H9 (cell line): ENCODE measurements at regions not wholly inside any gene's neighbourhood (a gene's known extent, or its start where the extent isn't known, plus 50 kb on each side); places are given as distances from the start of the nearest gene placed in this dataset.

Experiments used
- DNase-seq: peaks from one replicate; pipeline ENCODE4 v3.0.0-alpha.2; 2017
- H2AFZ ChIP-seq: one replicate; pipeline ENCODE4 v1.6.1; 2013; ENCODE audit warnings: mild to moderate bottlenecking, low read length, control low read depth, moderate library complexity
- H2AK5ac ChIP-seq: 2 replicates; pipeline ENCODE4 v1.6.1; 2013; ENCODE audit warnings: low read length, control low read depth, mixed read lengths; ENCODE audit not compliant: insufficient read length
- H2BK120ac ChIP-seq: one replicate; pipeline ENCODE4 v1.6.1; 2013; ENCODE audit warnings: low read depth, mild to moderate bottlenecking, low read length, control low read depth, inconsistent platforms; ENCODE audit not compliant: poor library complexity, severe bottlenecking
- H2BK12ac ChIP-seq: 2 replicates; pipeline ENCODE4 v1.6.1; 2013; ENCODE audit warnings: low read length, control low read depth, mixed read lengths, low read depth; ENCODE audit not compliant: insufficient read length
- H2BK15ac ChIP-seq: 2 replicates; pipeline ENCODE4 v1.6.1; 2013; ENCODE audit warnings: low read depth, low read length, control low read depth
- H2BK20ac ChIP-seq: one replicate; pipeline ENCODE4 v1.6.1; 2013; ENCODE audit warnings: low read depth, mild to moderate bottlenecking, low read length, control low read depth, inconsistent platforms; ENCODE audit not compliant: poor library complexity, severe bottlenecking
- H2BK5ac ChIP-seq: 2 replicates; pipeline ENCODE4 v1.6.1; 2013; ENCODE audit warnings: low read length, control low read depth, mixed read lengths; ENCODE audit not compliant: insufficient read length
- H3K14ac ChIP-seq: 2 replicates; pipeline ENCODE4 v1.6.1; 2013; ENCODE audit warnings: low read length, control low read depth; ENCODE audit not compliant: insufficient read depth
- H3K18ac ChIP-seq: 2 replicates; pipeline ENCODE4 v1.6.1; 2013; ENCODE audit warnings: low read depth, mild to moderate bottlenecking, mixed read lengths, low read length, control low read depth; ENCODE audit not compliant: insufficient read length
- H3K23ac ChIP-seq: 2 replicates; pipeline ENCODE4 v1.6.1; 2013; ENCODE audit warnings: low read length, control low read depth, mixed read lengths, low read depth; ENCODE audit not compliant: insufficient read length
- H3K23me2 ChIP-seq: 2 replicates; pipeline ENCODE4 v1.6.1; 2013; ENCODE audit warnings: low read depth, mild to moderate bottlenecking, mixed read lengths, low read length, control low read depth; ENCODE audit not compliant: insufficient read length, poor library complexity, severe bottlenecking
- H3K27ac ChIP-seq: 2 replicates; pipeline ENCODE4 v1.5.1; 2013; ENCODE audit warnings: low read length, control low read depth, mixed read lengths, low read depth; ENCODE audit not compliant: insufficient read length
- H3K27me3 ChIP-seq: 2 replicates; pipeline ENCODE4 v1.6.1; 2013; ENCODE audit warnings: low read length, control low read depth, inconsistent platforms; ENCODE audit not compliant: insufficient read depth
- H3K4ac ChIP-seq: 2 replicates; pipeline ENCODE4 v1.6.1; 2013; ENCODE audit warnings: low read depth, mild to moderate bottlenecking, control low read depth, inconsistent platforms, low read length, moderate library complexity
- H3K4me1 ChIP-seq: 2 replicates; pipeline ENCODE4 v1.6.1; 2013; ENCODE audit warnings: low read length, control low read depth, inconsistent platforms; ENCODE audit not compliant: insufficient read depth
- H3K4me2 ChIP-seq: 2 replicates; pipeline ENCODE4 v1.6.1; 2013; ENCODE audit warnings: low read length, control low read depth, mixed read lengths; ENCODE audit not compliant: insufficient read length, insufficient read depth
- H3K56ac ChIP-seq: 2 replicates; pipeline ENCODE4 v1.6.1; 2013; ENCODE audit warnings: low read depth, mild to moderate bottlenecking, mixed read lengths, low read length, control low read depth; ENCODE audit not compliant: insufficient read length
- H3K79me1 ChIP-seq: 2 replicates; pipeline ENCODE4 v1.6.1; 2013; ENCODE audit warnings: low read depth, mild to moderate bottlenecking, moderate library complexity, low read length, control low read depth, inconsistent platforms; ENCODE audit not compliant: insufficient read depth, poor library complexity, severe bottlenecking
- H3K79me2 ChIP-seq: 2 replicates; pipeline ENCODE4 v1.6.1; 2013; ENCODE audit warnings: low read length, control low read depth, inconsistent platforms; ENCODE audit not compliant: insufficient read depth
- H3K9ac ChIP-seq: 2 replicates; pipeline ENCODE4 v1.6.1; 2013; ENCODE audit warnings: low read length, control low read depth, mixed read lengths; ENCODE audit not compliant: insufficient read length; ENCODE audit errors: extremely low read depth
- H3K9me3 ChIP-seq: one replicate; pipeline ENCODE4 v1.6.1; 2013; ENCODE audit warnings: low read depth, low read length, inconsistent platforms; ENCODE audit not compliant: control insufficient read depth
- H3T11ph ChIP-seq: one replicate; pipeline ENCODE4 v1.6.1; 2013; ENCODE audit warnings: mild to moderate bottlenecking, low read length, control low read depth, inconsistent platforms
- H4K20me1 ChIP-seq: one replicate; pipeline ENCODE4 v1.6.1; 2013; ENCODE audit not compliant: control insufficient read depth, insufficient read length, insufficient read depth
- H4K5ac ChIP-seq: 2 replicates; pipeline ENCODE4 v1.6.1; 2013; ENCODE audit warnings: low read depth, mild to moderate bottlenecking, mixed read lengths, low read length, control low read depth; ENCODE audit not compliant: insufficient read length
- H4K8ac ChIP-seq: replicated peaks from 2 replicates; pipeline ENCODE4 v1.6.1; 2013; ENCODE audit warnings: low read length, control low read depth, mixed read lengths, low read depth; ENCODE audit not compliant: insufficient read length
- H4K91ac ChIP-seq: 2 replicates; pipeline ENCODE4 v1.6.1; 2013; ENCODE audit warnings: low read depth, mild to moderate bottlenecking, moderate library complexity, mixed read lengths, low read length, control low read depth; ENCODE audit not compliant: insufficient read length
- H3K27ac Mint-ChIP-seq, 3 experiments: 2 replicates in 2 of 3; 3 replicates in 1 of 3; pipeline ENCODE4 v1.8.0; 2020 to 2021; ENCODE audit warnings: mixed read lengths in 3 of 3, mild to moderate bottlenecking in 1 of 3, moderate library complexity in 1 of 3
- H3K27me3 Mint-ChIP-seq: 2 replicates; pipeline ENCODE4 v1.8.0; 2021; ENCODE audit warnings: low read depth, mild to moderate bottlenecking, moderate library complexity, mixed read lengths
- H3K36me3 Mint-ChIP-seq, 3 experiments: 2 replicates in 2 of 3; 3 replicates in 1 of 3; pipeline ENCODE4 v1.8.0; 2020 to 2021; ENCODE audit warnings: low read depth in 3 of 3, mixed read lengths in 3 of 3; ENCODE audit not compliant: insufficient read depth in 1 of 3
- H3K4me1 Mint-ChIP-seq, 2 experiments: 2 replicates each; pipeline ENCODE4 v1.8.0; 2020; ENCODE audit warnings: mixed read lengths in 2 of 2
- H3K4me3 Mint-ChIP-seq, 2 experiments: 2 replicates in 1 of 2; 3 replicates in 1 of 2; pipeline ENCODE4 v1.8.0; 2020 to 2021; ENCODE audit warnings: mild to moderate bottlenecking in 2 of 2, mixed read lengths in 2 of 2, moderate library complexity in 1 of 2
- H3K9me3 Mint-ChIP-seq, 2 experiments: 2 replicates in 1 of 2; 3 replicates in 1 of 2; pipeline ENCODE4 v1.8.0; 2020; ENCODE audit warnings: mild to moderate bottlenecking in 2 of 2, mixed read lengths in 2 of 2, moderate library complexity in 1 of 2
- CTCF ChIP-seq: fragments of 200-600 bp; sonication (generic); conservative IDR thresholded peaks from 3 replicates; pipeline ENCODE4 v1.8.0; 2021; ENCODE audit warnings: antibody characterized with exemption, mild to moderate bottlenecking
- WGBS: extraction: QIAGEN DNeasy Blood & Tissue Kit; methylation state at CpG from one replicate; pipeline ENCODE4 v1.1.7; 2013; ENCODE audit warnings: missing lambda C conversion rate, low lambda C conversion rate, mixed read lengths; ENCODE audit not compliant: insufficient read length; ENCODE audit errors: extremely low coverage; 5-methylcytosine and 5-hydroxymethylcytosine counted together

DNA sequence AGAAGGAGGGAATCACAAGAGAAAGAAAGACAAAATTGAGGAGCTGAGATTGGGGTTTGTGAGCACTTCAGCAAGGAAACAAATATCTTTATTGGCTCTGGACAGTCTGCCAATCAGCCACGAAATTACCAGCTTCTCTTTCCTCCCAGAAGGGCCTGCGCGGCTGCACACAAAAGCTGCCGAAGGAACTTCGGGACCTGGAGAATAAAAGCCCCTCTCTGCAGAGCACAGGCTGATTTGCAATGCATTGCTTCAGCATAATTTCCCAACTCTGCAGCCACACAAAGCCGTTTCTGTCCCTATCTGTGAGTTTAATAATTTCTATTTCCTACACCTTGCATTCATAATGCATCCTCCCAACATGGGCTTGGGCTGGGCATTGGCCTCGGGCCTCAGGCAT, 522.6 kb downstream of the BUD13 start:
- no peak overlapping the region for H2BK120ac ChIP-seq
- no peak for DNase-seq
- no peak overlapping the region for H4K91ac ChIP-seq
- H3K27ac Mint-ChIP-seq, result no peak overlapping the region
- H2AFZ ChIP-seq, result no peak overlapping the region
- no peak overlapping the region for H2AK5ac ChIP-seq
- H3T11ph ChIP-seq, result no peak overlapping the region
- no peak overlapping the region for H3K4me3 Mint-ChIP-seq
- no peak overlapping the region for H2BK12ac ChIP-seq
- no peak overlapping the region for H2BK5ac ChIP-seq
- H4K8ac ChIP-seq, result no peak overlapping the region
- peaks cover 3 to 4% of the 10 kb centered on the region in 2 experiments; a peak in 4 of 5 replicates for H3K9me3 Mint-ChIP-seq
- H3K4me2 ChIP-seq, result no peak overlapping the region
- no peak overlapping the region for H2BK20ac ChIP-seq
- H3K23me2 ChIP-seq, result no peaks in the 10 kb centered on the region
- H3K4me1 ChIP-seq, result no peaks in the 10 kb centered on the region
- no peak overlapping the region for H3K56ac ChIP-seq
- H4K20me1 ChIP-seq, result no peaks in the 10 kb centered on the region
- H3K18ac ChIP-seq, result no peak overlapping the region
- H3K79me2 ChIP-seq, result no peaks in the 10 kb centered on the region
- WGBS, result no CpG with 5 or more reads among the region's 7 CpGs
- H3K36me3 Mint-ChIP-seq, result peaks cover 0 to 4% (median 0%) of the 10 kb centered on the region in 3 experiments; a peak in 2 of 7 replicates
- TF ChIP-seq CTCF, result no peak
- H3K27me3 Mint-ChIP-seq, result peaks cover 4% of the 10 kb centered on the region
- H4K5ac ChIP-seq, result no peak overlapping the region
- H3K79me1 ChIP-seq, result no peaks in the 10 kb centered on the region
- H3K9me3 ChIP-seq, result no peaks in the 10 kb centered on the region
- H2BK15ac ChIP-seq, result no peak overlapping the region
- H3K27me3 ChIP-seq, result no peaks in the 10 kb centered on the region
- no peak overlapping the region for H3K9ac ChIP-seq
- no peaks in the 10 kb centered on the region for H3K4me1 Mint-ChIP-seq
- H3K23ac ChIP-seq, result no peak overlapping the region
- no peak overlapping the region for H3K14ac ChIP-seq
- H3K4ac ChIP-seq, result no peak overlapping the region
- H3K27ac ChIP-seq, result no peak overlapping the region
